Keratinocyte (primary cell): ENCODE measurements at regions not wholly inside any gene's neighbourhood (a gene's known extent, or its start where the extent isn't known, plus 50 kb on each side); places are given as distances from the start of the nearest gene placed in this dataset.

Experiments
- EZH2 ChIP-seq: IDR thresholded peaks from one replicate; pipeline ENCODE4 v1.6.1; 2012; ENCODE audit warnings: inconsistent platforms, mild to moderate bottlenecking, low read length, moderate library complexity
- TF ChIP-seq, protein P1 (sequence below), 3 experiments: IDR thresholded peaks in 1 of 3; conservative IDR thresholded peaks in 1 of 3; optimal IDR thresholded peaks in 1 of 3; 2 replicates in 2 of 3; 3 replicates in 1 of 3; pipeline versions ENCODE3 to v1.5.1; 2011; ENCODE audit warnings: low read length in 3 of 3, mild to moderate bottlenecking in 3 of 3, moderate library complexity in 2 of 3, control low read depth in 1 of 3, inconsistent platforms in 1 of 3; ENCODE audit not compliant: insufficient read depth in 2 of 3; ENCODE audit errors: extremely low read depth in 1 of 3

GRCh38 chr1:188128761-188129160 is 1300.0 kb downstream of the PLA2G4A start:
- TF ChIP-seq, protein P1, sequence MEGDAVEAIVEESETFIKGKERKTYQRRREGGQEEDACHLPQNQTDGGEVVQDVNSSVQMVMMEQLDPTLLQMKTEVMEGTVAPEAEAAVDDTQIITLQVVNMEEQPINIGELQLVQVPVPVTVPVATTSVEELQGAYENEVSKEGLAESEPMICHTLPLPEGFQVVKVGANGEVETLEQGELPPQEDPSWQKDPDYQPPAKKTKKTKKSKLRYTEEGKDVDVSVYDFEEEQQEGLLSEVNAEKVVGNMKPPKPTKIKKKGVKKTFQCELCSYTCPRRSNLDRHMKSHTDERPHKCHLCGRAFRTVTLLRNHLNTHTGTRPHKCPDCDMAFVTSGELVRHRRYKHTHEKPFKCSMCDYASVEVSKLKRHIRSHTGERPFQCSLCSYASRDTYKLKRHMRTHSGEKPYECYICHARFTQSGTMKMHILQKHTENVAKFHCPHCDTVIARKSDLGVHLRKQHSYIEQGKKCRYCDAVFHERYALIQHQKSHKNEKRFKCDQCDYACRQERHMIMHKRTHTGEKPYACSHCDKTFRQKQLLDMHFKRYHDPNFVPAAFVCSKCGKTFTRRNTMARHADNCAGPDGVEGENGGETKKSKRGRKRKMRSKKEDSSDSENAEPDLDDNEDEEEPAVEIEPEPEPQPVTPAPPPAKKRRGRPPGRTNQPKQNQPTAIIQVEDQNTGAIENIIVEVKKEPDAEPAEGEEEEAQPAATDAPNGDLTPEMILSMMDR (optimal IDR thresholded peaks at IDR 0.05 in 1 of 3, IDR thresholded peaks at IDR 0.05 in 1 of 3, conservative IDR thresholded peaks at IDR 0.05 in 1 of 3; ENCODE audit: extremely low read depth in 1 of 3, insufficient read depth in 2 of 3, low read length in 3 of 3), result peak in 1 of 3 experiments; percentile 18
- no peak for TF ChIP-seq EZH2
